Keratinocyte (primary cell): ENCODE measurements at regions not wholly inside any gene's neighbourhood (a gene's known extent, or its start where the extent isn't known, plus 50 kb on each side); places are given as distances from the start of the nearest gene placed in this dataset.

Source experiments
- DNase-seq: peaks from one replicate; pipeline ENCODE4 v3.0.0-alpha.2; 2011; ENCODE audit warnings: low read depth, missing footprints, low spot score
- FAIRE-seq: peaks from 2 replicates; lab custom pipeline; 2011; peaks lifted over from hg19 to GRCh38; lab: Jason Lieb, UNC
- H2AFZ ChIP-seq: 2 replicates; pipeline ENCODE4 v1.6.0; 2012; ENCODE audit warnings: low read length, control low read depth, inconsistent platforms; ENCODE audit not compliant: control insufficient read depth
- H3K27ac ChIP-seq: 2 replicates; pipeline ENCODE4 v1.5.1; 2011; ENCODE audit warnings: low read length; ENCODE audit not compliant: control insufficient read depth, insufficient read depth
- H3K27me3 ChIP-seq: 3 replicates; pipeline ENCODE4 v1.6.0; 2011; ENCODE audit warnings: low read length; ENCODE audit not compliant: control insufficient read depth, insufficient read depth; ENCODE audit errors: extremely low read depth
- H3K36me3 ChIP-seq, 2 experiments: 2 replicates in 1 of 2; 3 replicates in 1 of 2; pipeline ENCODE4 v1.5.1; 2011; ENCODE audit warnings: low read length in 2 of 2, mild to moderate bottlenecking in 1 of 2; ENCODE audit not compliant: control insufficient read depth in 2 of 2, insufficient read depth in 2 of 2; ENCODE audit errors: extremely low read depth in 1 of 2
- H3K4me1 ChIP-seq: 3 replicates; pipeline ENCODE4 v1.5.1; 2011; ENCODE audit warnings: low read length; ENCODE audit not compliant: control insufficient read depth, insufficient read depth; ENCODE audit errors: extremely low read depth
- H3K4me2 ChIP-seq: 3 replicates; pipeline ENCODE4 v1.6.0; 2011; ENCODE audit warnings: low read depth, low read length; ENCODE audit not compliant: control insufficient read depth, insufficient read depth; ENCODE audit errors: extremely low read depth
- H3K4me3 ChIP-seq, 3 experiments: fragments of 200-600 bp in 1 of 3; sonication (generic) in 1 of 3; 2 replicates in 2 of 3; 3 replicates in 1 of 3; pipeline ENCODE4 v1.5.1; 2011 to 2016; ENCODE audit warnings: low read length in 3 of 3, mild to moderate bottlenecking in 3 of 3, control low read depth in 2 of 3, inconsistent platforms in 1 of 3, low read depth in 1 of 3, mixed read lengths in 1 of 3, mixed run types in 1 of 3, moderate library complexity in 1 of 3; ENCODE audit not compliant: control insufficient read depth in 2 of 3, insufficient read depth in 2 of 3; ENCODE audit errors: extremely low read depth in 1 of 3
- H3K79me2 ChIP-seq: 2 replicates; pipeline ENCODE4 v1.6.0; 2012; ENCODE audit warnings: low read length; ENCODE audit not compliant: control insufficient read depth, insufficient read depth
- H3K9ac ChIP-seq: 3 replicates; pipeline ENCODE4 v1.6.0; 2011; ENCODE audit warnings: low read length; ENCODE audit not compliant: control insufficient read depth, insufficient read depth; ENCODE audit errors: extremely low read depth
- H3K9me1 ChIP-seq: 3 replicates; pipeline ENCODE4 v1.6.0; 2011; ENCODE audit warnings: low read length; ENCODE audit not compliant: control insufficient read depth, insufficient read depth; ENCODE audit errors: extremely low read depth
- H3K9me3 ChIP-seq: 2 replicates; pipeline ENCODE4 v1.5.1; 2012; ENCODE audit warnings: low read depth, low read length; ENCODE audit not compliant: control insufficient read depth
- H4K20me1 ChIP-seq: 3 replicates; pipeline ENCODE4 v1.6.0; 2011; ENCODE audit warnings: low read length; ENCODE audit not compliant: control insufficient read depth, insufficient read depth; ENCODE audit errors: extremely low read depth
- CTCF ChIP-seq, 3 experiments: IDR thresholded peaks in 1 of 3; conservative IDR thresholded peaks in 1 of 3; optimal IDR thresholded peaks in 1 of 3; 2 replicates in 2 of 3; 3 replicates in 1 of 3; pipeline versions ENCODE3 to v1.5.1; 2011; ENCODE audit warnings: low read length in 3 of 3, mild to moderate bottlenecking in 3 of 3, moderate library complexity in 2 of 3, control low read depth in 1 of 3, inconsistent platforms in 1 of 3; ENCODE audit not compliant: insufficient read depth in 2 of 3; ENCODE audit errors: extremely low read depth in 1 of 3
- EZH2 ChIP-seq: IDR thresholded peaks from one replicate; pipeline ENCODE4 v1.6.1; 2012; ENCODE audit warnings: inconsistent platforms, mild to moderate bottlenecking, low read length, moderate library complexity
- dilution Hi-C: fragments of 300-500 bp; cut with MboI; formaldehyde crosslinking; loops from one replicate; pipeline ENCODE4 v1.7.0; 2020; ENCODE audit warnings: low sequenced_read_pairs; ENCODE audit not compliant: extremely low pct_ligation_motif_present

- Histone ChIP-seq H3K4me3 (no peak overlapping the region), H3K27ac (no peak overlapping the region), H3K9me3 (no peaks in the 10 kb centered on the region), H3K27me3 (no peaks in the 10 kb centered on the region), H3K9ac (no peak overlapping the region), H3K9me1 (no peaks in the 10 kb centered on the region), H3K4me1 (no peaks in the 10 kb centered on the region), H4K20me1 (no peaks in the 10 kb centered on the region), H3K4me2 (no peak overlapping the region), H2AFZ (no peak overlapping the region), H3K79me2 (no peaks in the 10 kb centered on the region), H3K36me3 (no peaks in the 10 kb centered on the region)
- DNase-seq, result no peak
- dilution Hi-C loops, result no loop called here
- no peak for TF ChIP-seq EZH2
- no peak for FAIRE-seq
These were observed 220.4 kb upstream of the ZP4 start for GRCh38 chr1:238111081-238111480.

GRCh38 chr1:238108417-238108816 lies 217.7 kb upstream of the ZP4 start:
- DNase-seq (no peak), FAIRE-seq (no peak)
- Histone ChIP-seq H3K79me2 (no peaks in the 10 kb centered on the region), H4K20me1 (no peaks in the 10 kb centered on the region), H3K9ac (no peak overlapping the region), H3K4me3 (no peak overlapping the region), H3K4me1 (no peaks in the 10 kb centered on the region), H3K9me1 (no peaks in the 10 kb centered on the region), H2AFZ (no peak overlapping the region), H3K27ac (no peak overlapping the region), H3K36me3 (no peaks in the 10 kb centered on the region), H3K9me3 (no peaks in the 10 kb centered on the region), H3K27me3 (no peaks in the 10 kb centered on the region), H3K4me2 (no peak overlapping the region)
- dilution Hi-C loops, result no loop called here
- no peak for TF ChIP-seq EZH2

GRCh38 chr1:238107322-238107721 lies 216.6 kb upstream of the ZP4 start:
- Histone ChIP-seq H3K79me2 (no peaks in the 10 kb centered on the region), H4K20me1 (no peaks in the 10 kb centered on the region), H3K4me1 (no peaks in the 10 kb centered on the region), H3K27me3 (no peaks in the 10 kb centered on the region), H2AFZ (no peak overlapping the region), H3K36me3 (no peaks in the 10 kb centered on the region), H3K4me2 (no peak overlapping the region), H3K9ac (no peak overlapping the region), H3K27ac (no peak overlapping the region), H3K4me3 (no peak overlapping the region), H3K9me1 (no peaks in the 10 kb centered on the region), H3K9me3 (no peaks in the 10 kb centered on the region)
- DNase-seq (no peak), FAIRE-seq (no peak)
- dilution Hi-C loops, result no loop called here
- no peak for TF ChIP-seq CTCF (optimal IDR thresholded peaks at IDR 0.05 in 1 of 3, IDR thresholded peaks at IDR 0.05 in 1 of 3, conservative IDR thresholded peaks at IDR 0.05 in 1 of 3; ENCODE audit: extremely low read depth in 1 of 3, insufficient read depth in 2 of 3, low read length in 3 of 3)
- no peak for TF ChIP-seq EZH2
